ACC112 (cell line): ENCODE measurements at regions not wholly inside any gene's neighbourhood (a gene's known extent, or its start where the extent isn't known, plus 50 kb on each side); places are given as distances from the start of the nearest gene placed in this dataset.
"Not testable (repeated sequence)": the region's sequence is repeated elsewhere in the genome, so short reads cannot be mapped to it uniquely, and the experiment has no call there.

ENCODE experiments used
- H2AFZ ChIP-seq: fragments of 200-600 bp; sonication (generic); one replicate; pipeline ENCODE4 v1.6.0; 2017; ENCODE audit warnings: antibody characterized with exemption, low read length; ENCODE audit not compliant: unreplicated experiment
- H3K27ac ChIP-seq: fragments of 200-600 bp; sonication (generic); 2 replicates; pipeline ENCODE4 v1.5.1; 2014; ENCODE audit warnings: low read depth, mild to moderate bottlenecking, antibody characterized with exemption, low read length, moderate library complexity
- H3K27me3 ChIP-seq: fragments of 200-600 bp; sonication (generic); 2 replicates; pipeline ENCODE4 v1.6.1; 2014; ENCODE audit warnings: mild to moderate bottlenecking, antibody characterized with exemption, low read length, moderate library complexity, mixed read lengths; ENCODE audit not compliant: insufficient read depth
- H3K36me3 ChIP-seq: fragments of 200-600 bp; sonication (generic); 2 replicates; pipeline ENCODE4 v1.6.1; 2016; ENCODE audit warnings: mild to moderate bottlenecking, antibody characterized with exemption, low read length, moderate library complexity, mixed read lengths; ENCODE audit not compliant: insufficient read depth
- H3K4me1 ChIP-seq: fragments of 200-600 bp; sonication (generic); one replicate; pipeline ENCODE4 v1.6.1; 2016; ENCODE audit warnings: low read length, mixed read lengths; ENCODE audit not compliant: insufficient read depth, unreplicated experiment, control insufficient read depth
- H3K4me3 ChIP-seq: fragments of 200-600 bp; sonication (generic); 2 replicates; pipeline ENCODE4 v1.5.1; 2014; ENCODE audit warnings: mild to moderate bottlenecking, low read depth, low read length
- H3K79me2 ChIP-seq: fragments of 200-600 bp; sonication (generic); one replicate; pipeline ENCODE4 v1.6.0; 2016; ENCODE audit warnings: low read length; ENCODE audit not compliant: control insufficient read depth, unreplicated experiment, insufficient read depth

DNA sequence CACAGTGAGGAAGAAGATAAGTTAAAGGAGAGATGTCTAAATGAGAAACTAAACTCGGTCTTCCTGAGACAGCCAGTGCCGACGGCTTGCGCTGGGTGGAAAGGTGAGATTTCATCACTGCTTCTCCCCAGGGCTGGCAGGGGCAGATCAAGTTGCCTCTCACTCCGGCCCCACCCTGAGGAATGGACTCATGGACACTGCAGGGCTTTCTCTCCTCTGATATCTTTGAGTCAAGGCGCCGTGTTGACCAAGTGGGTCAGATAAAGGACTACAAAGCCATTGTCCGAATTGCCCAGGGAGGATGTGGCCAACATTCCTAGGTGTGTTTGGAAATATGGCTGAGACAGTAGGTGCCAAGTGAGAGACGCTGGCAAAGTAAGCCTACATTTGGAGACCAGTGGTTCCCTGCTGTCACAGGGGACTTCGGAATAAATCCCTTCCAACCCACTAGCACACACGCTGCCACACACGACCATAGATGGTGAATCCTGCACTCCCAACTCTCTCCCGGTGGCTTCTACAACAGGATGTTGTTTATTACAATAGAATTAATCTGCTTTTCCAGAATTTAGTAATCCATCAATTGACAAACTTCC is 156.5 kb upstream of the TSC22D1 start:
- Histone ChIP-seq H3K4me1 (peaks cover 10% of the 10 kb centered on the region), H2AFZ (no peak overlapping the region), H3K36me3 (no peaks in the 10 kb centered on the region), H3K27ac (no peak overlapping the region), H3K79me2 (no peaks in the 10 kb centered on the region), H3K4me3 (no peak overlapping the region), H3K27me3 (no peaks in the 10 kb centered on the region)

- Histone ChIP-seq H2AFZ (no peak overlapping the region), H3K27ac (no peak overlapping the region), H3K4me3 (no peak overlapping the region), H3K79me2 (no peaks in the 10 kb centered on the region), H3K4me1 (peaks cover 22% of the 10 kb centered on the region), H3K27me3 (no peaks in the 10 kb centered on the region), H3K36me3 (no peaks in the 10 kb centered on the region)
These were observed 154.7 kb upstream of the TSC22D1 start for GRCh38 chr13:44730851-44731250.

GRCh38 chr13:44730099-44730498 is 154.0 kb upstream of the TSC22D1 start:
- no peaks in the 10 kb centered on the region for H3K79me2 ChIP-seq
- peaks cover 22% of the 10 kb centered on the region for H3K4me1 ChIP-seq
- no peak overlapping the region for H2AFZ ChIP-seq
- H3K27ac ChIP-seq, result no peak overlapping the region
- no peaks in the 10 kb centered on the region for H3K27me3 ChIP-seq
- no peak overlapping the region for H3K4me3 ChIP-seq
- no peaks in the 10 kb centered on the region for H3K36me3 ChIP-seq

- H3K4me3 ChIP-seq, H2AFZ ChIP-seq, H3K27ac ChIP-seq, H3K36me3 ChIP-seq, H3K27me3 ChIP-seq, H3K79me2 ChIP-seq: not testable (repeated sequence)
- H3K4me1 ChIP-seq, result peaks cover 12% of the 10 kb centered on the region
These were observed 151.5 kb upstream of the TSC22D1 start for GRCh38 chr13:44727591-44727990.

DNA sequence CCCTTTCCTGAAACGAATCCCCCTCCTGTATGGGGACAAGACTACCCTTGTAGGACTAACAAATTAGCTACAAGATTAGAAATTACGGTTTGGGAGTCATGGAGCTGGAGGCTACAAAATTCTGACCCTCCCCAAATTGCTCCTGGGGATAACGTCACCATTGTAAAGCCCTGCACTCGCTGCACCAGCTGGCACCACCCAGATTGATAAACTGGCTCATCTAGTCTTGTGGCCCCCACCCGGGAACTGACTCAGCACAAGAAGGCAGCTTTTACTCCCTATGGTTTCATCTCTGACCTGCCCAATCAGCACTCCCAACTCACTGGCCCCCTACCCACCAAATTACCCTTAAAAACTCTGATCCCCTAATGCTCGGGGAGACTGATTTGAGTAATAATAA is 150.6 kb upstream of the TSC22D1 start:
- H2AFZ ChIP-seq, result peak overlapping the region; percentile 16
- no peaks in the 10 kb centered on the region for H3K79me2 ChIP-seq
- H3K27me3 ChIP-seq, result no peaks in the 10 kb centered on the region
- no peaks in the 10 kb centered on the region for H3K36me3 ChIP-seq
- H3K4me1 ChIP-seq, result peaks cover 12% of the 10 kb centered on the region
- H3K27ac ChIP-seq, result peak overlapping the region; percentile 55
- no peak overlapping the region for H3K4me3 ChIP-seq

DNA sequence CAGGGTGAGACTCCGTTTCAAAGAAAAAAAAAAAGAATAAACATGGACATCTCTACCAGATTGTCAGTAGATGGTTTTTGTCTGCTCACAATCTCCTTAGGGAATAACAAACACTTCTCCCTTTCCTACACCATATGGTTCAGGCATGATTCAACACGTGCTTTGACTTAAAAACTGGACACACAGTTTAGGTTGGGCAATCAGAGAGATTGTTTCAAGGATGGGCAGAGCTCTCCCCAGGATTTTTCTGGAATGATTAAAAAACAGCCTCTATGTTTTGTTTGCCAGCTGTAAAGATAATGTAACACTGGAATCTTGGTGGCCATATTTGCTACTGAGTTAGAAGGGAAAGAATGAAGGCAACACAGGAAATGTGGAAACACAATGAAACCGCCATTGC is 150.1 kb upstream of the TSC22D1 start:
- Histone ChIP-seq H3K4me1 (peaks cover 12% of the 10 kb centered on the region), H2AFZ (peak overlapping the region; percentile 16), H3K4me3 (no peak overlapping the region), H3K27ac (peak overlapping the region; percentile 55), H3K79me2 (no peaks in the 10 kb centered on the region), H3K27me3 (no peaks in the 10 kb centered on the region), H3K36me3 (no peaks in the 10 kb centered on the region)

DNA sequence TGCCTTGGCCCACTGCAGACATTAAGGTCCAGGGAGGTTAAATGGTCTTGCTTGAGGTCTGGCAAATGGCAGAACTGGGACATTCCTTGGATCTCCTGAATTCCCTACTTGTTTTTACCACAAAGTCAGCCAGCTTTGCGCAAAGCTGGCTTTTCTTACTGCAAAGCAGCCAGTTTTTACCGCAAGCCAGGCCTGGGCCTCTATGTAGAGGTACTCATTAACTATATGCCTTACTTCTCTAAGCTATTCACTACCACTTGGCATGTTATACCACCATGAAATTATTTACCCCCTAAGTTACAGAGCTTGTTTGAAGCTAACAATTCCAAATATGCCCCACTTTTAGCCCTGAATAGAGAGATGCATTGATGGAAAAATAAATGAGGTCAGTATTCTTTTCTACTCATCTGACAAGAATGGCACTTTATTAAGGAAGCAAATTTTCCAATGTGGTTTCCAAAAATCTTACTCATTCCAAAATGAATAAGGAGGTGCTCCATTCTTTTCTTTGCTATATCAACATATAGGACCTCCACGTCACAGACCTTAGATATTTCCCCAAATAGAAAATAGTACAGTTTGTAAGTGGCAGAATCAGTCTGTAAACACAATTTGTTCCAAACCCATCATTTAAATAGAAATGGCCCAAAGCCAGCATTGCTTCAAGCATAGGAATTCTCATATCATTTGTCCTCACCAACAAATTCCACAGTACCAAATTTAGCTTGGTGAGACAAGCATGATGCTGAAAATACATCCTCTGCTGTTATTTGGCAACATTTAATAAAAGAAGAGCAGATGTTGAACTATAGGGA is 143.9 kb upstream of the TSC22D1 start:
- Histone ChIP-seq H3K27ac (peak overlapping the region; percentile 83), H3K27me3 (no peaks in the 10 kb centered on the region), H3K79me2 (no peaks in the 10 kb centered on the region), H3K4me3 (no peak overlapping the region), H3K36me3 (no peaks in the 10 kb centered on the region), H3K4me1 (peaks cover 22% of the 10 kb centered on the region), H2AFZ (no peak overlapping the region)

DNA sequence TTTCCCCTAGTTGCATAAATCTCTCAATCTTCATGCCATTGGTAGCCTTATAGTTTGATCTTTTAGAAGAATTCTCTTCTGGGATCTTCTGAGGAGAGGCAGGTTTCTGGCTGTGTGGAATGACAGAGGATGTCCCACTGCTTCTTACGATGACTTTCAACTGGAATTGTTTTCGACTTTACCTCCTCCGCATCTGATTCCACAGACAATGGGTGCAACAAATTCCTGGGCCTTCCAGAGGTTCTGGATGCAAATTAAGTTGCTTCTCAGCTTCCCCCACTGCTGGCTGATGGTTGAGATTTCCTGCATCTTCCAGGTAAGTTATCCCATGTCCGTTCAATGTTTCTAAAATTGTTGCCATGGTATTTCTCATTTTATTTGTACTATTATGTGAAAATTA is 142.3 kb upstream of the TSC22D1 start:
- Histone ChIP-seq H3K36me3 (no peaks in the 10 kb centered on the region), H2AFZ (no peak overlapping the region), H3K4me1 (peaks cover 37% of the 10 kb centered on the region), H3K27ac (no peak overlapping the region), H3K4me3 (no peak overlapping the region), H3K27me3 (no peaks in the 10 kb centered on the region), H3K79me2 (no peaks in the 10 kb centered on the region)

- Histone ChIP-seq H3K79me2 (no peaks in the 10 kb centered on the region), H3K36me3 (no peaks in the 10 kb centered on the region), H3K4me3 (peak overlapping the region; percentile 59), H3K27me3 (no peaks in the 10 kb centered on the region), H3K27ac (peak overlapping the region; percentile 94), H3K4me1 (peaks cover 46% of the 10 kb centered on the region), H2AFZ (peak overlapping the region; percentile 66)
These were observed 139.4 kb upstream of the TSC22D1 start for GRCh38 chr13:44715287-44716230.

- no peaks in the 10 kb centered on the region for H3K36me3 ChIP-seq
- peaks cover 43% of the 10 kb centered on the region for H3K4me1 ChIP-seq
- peak overlapping the region; percentile 94 for H3K27ac ChIP-seq
- H3K27me3 ChIP-seq, result no peaks in the 10 kb centered on the region
- H2AFZ ChIP-seq, result peak overlapping the region; percentile 89
- no peaks in the 10 kb centered on the region for H3K79me2 ChIP-seq
- peak overlapping the region; percentile 48 for H3K4me3 ChIP-seq
These were observed 137.8 kb upstream of the TSC22D1 start for GRCh38 chr13:44713788-44714469.
